ENCODE measurements at regions not wholly inside any gene's neighbourhood (a gene's known extent, or its start where the extent isn't known, plus 50 kb on each side); places are given as distances from the start of the nearest gene placed in this dataset.
A peak's percentile ranks its signal among the peaks of the same experiment; 100 is the strongest.
"Not testable (repeated sequence)": the region's sequence is repeated elsewhere in the genome, so short reads cannot be mapped to it uniquely, and the experiment has no call there.

- DNase-seq = no peak
Observed at GRCh38 chr16:26598061-26598460, 468.7 kb upstream of the C16orf82 start.

GRCh38 chr16:26598998-26599784 is 467.5 kb upstream of the C16orf82 start:
- DNase-seq = no peak

- no peak for DNase-seq
Observed at GRCh38 chr16:26599785-26600104, 467.0 kb upstream of the C16orf82 start.

- no peak for DNase-seq
Observed at GRCh38 chr16:26601335-26601734, 465.4 kb upstream of the C16orf82 start.

- no peak for DNase-seq
Observed at GRCh38 chr16:26605626-26606271, 461.0 kb upstream of the C16orf82 start.

- DNase-seq = no peak
Observed at GRCh38 chr16:26606381-26607150, 460.2 kb upstream of the C16orf82 start.

- no peak for DNase-seq
Observed at GRCh38 chr16:26614237-26614841, 452.4 kb upstream of the C16orf82 start.

- no peak for DNase-seq
Observed at GRCh38 chr16:26623442-26623841, 443.3 kb upstream of the C16orf82 start.

- DNase-seq = no peak
Observed at GRCh38 chr16:26627958-26628357, 438.8 kb upstream of the C16orf82 start.

- DNase-seq = not testable (repeated sequence)
Observed at GRCh38 chr16:26631365-26631764, 435.4 kb upstream of the C16orf82 start.

GRCh38 chr16:26642047-26642664 is 424.6 kb upstream of the C16orf82 start:
- DNase-seq = no peak

- DNase-seq = no peak
Observed at GRCh38 chr16:26643519-26643918, 423.2 kb upstream of the C16orf82 start.

GRCh38 chr16:26644912-26645543 is 421.7 kb upstream of the C16orf82 start:
- peak; percentile 28 for DNase-seq

GRCh38 chr16:26645614-26646013 is 421.1 kb upstream of the C16orf82 start:
- DNase-seq = no peak

GRCh38 chr16:26647870-26648269 is 418.9 kb upstream of the C16orf82 start:
- DNase-seq = no peak

- DNase-seq = no peak
Observed at GRCh38 chr16:26648851-26649250, 417.9 kb upstream of the C16orf82 start.

GRCh38 chr16:26649381-26650045 is 417.2 kb upstream of the C16orf82 start:
- no peak for DNase-seq

- DNase-seq = no peak
Observed at GRCh38 chr16:26651464-26651863, 415.3 kb upstream of the C16orf82 start.

- DNase-seq = no peak
Observed at GRCh38 chr16:26651884-26652283, 414.8 kb upstream of the C16orf82 start.

GRCh38 chr16:26658486-26658885 is 408.2 kb upstream of the C16orf82 start:
- DNase-seq = no peak

- DNase-seq = no peak
Observed at GRCh38 chr16:26658915-26659314, 407.8 kb upstream of the C16orf82 start.

GRCh38 chr16:26664086-26664485 is 402.6 kb upstream of the C16orf82 start:
- DNase-seq = no peak
